Ovary (tissue), 3 donors: ENCODE measurements at regions not wholly inside any gene's neighbourhood (a gene's known extent, or its start where the extent isn't known, plus 50 kb on each side); places are given as distances from the start of the nearest gene placed in this dataset.

Source experiments
- CTCF ChIP-seq, 3 donors: fragments of 450-650 bp in 2 of 3; fragments of 200-600 bp in 1 of 3; IDR thresholded peaks; one replicate each; pipeline versions ENCODE4 v1.5.1 to v1.8.0; 2016 to 2022; ENCODE audit warnings: antibody characterized with exemption in 3 of 3, mild to moderate bottlenecking in 1 of 3
- EP300 ChIP-seq: sonication (generic); formaldehyde crosslinking; IDR thresholded peaks from one replicate; pipeline ENCODE4 v1.6.1; 2017; ENCODE audit warnings: antibody characterized with exemption
- POLR2A ChIP-seq: fragments of 450-650 bp; IDR thresholded peaks from one replicate; pipeline ENCODE4 v1.6.1; 2017; ENCODE audit warnings: antibody characterized with exemption, mild to moderate bottlenecking, moderate library complexity
- donor health status: DM: no; HTN: no; CAD: no.

GRCh38 chr6:56699066-56699654 lies 56.5 kb upstream of the DST start:
- TF ChIP-seq POLR2A (no peak), CTCF (IDR thresholded peaks at IDR 0.05) (peak in 2 of 3 donors; percentile 23 to 38), EP300 (no peak)
